Mucosa of stomach (tissue), 1 donor: ENCODE measurements at regions not wholly inside any gene's neighbourhood (a gene's known extent, or its start where the extent isn't known, plus 50 kb on each side); places are given as distances from the start of the nearest gene placed in this dataset.

Experiments used
- H3K27me3 ChIP-seq: one replicate; pipeline ENCODE4 v1.7.0; 2013; ENCODE audit warnings: mild to moderate bottlenecking, low read length; ENCODE audit not compliant: control insufficient read depth, insufficient read depth
- H3K36me3 ChIP-seq: one replicate; pipeline ENCODE4 v1.7.0; 2013; ENCODE audit warnings: low read length; ENCODE audit not compliant: control insufficient read depth, insufficient read depth
- H3K4me1 ChIP-seq: one replicate; pipeline ENCODE4 v1.7.0; 2013; ENCODE audit warnings: mild to moderate bottlenecking, low read length; ENCODE audit not compliant: control insufficient read depth, insufficient read depth
- H3K4me3 ChIP-seq: one replicate; pipeline ENCODE4 v1.7.0; 2013; ENCODE audit warnings: low read length
- H3K9ac ChIP-seq: one replicate; pipeline ENCODE4 v1.7.0; 2013; ENCODE audit warnings: mild to moderate bottlenecking, low read length, moderate library complexity
- H3K9me3 ChIP-seq: one replicate; pipeline ENCODE4 v1.7.0; 2013; ENCODE audit warnings: mild to moderate bottlenecking, low read length, moderate library complexity; ENCODE audit not compliant: control insufficient read depth
- donor health status: Pancreatic carcinoma.

DNA sequence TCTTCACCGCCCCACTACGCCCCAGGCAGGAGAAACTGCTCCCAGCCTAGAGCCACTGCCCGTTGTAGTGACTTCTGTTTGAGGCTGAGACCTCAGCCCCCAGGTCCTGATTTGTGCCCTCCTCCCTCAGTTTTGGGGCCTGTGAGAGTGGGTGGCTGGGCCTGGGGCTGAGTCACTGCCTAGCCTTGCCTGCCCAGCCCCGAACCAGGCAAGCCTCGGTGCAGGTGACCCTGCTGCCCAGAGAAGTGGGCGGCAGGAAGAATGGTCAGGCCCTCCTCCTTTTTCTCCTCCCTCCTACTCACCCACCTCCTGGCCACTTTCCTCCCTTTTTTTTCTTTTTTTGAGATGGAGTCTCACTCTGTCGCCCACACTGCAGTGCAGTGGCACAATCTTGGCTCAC lies 66.6 kb downstream of the ZFP36L2 start:
- H3K36me3 ChIP-seq = no peaks in the 10 kb centered on the region
- H3K9me3 ChIP-seq = no peaks in the 10 kb centered on the region
- H3K27me3 ChIP-seq = no peaks in the 10 kb centered on the region
- peaks cover 82% of the 10 kb centered on the region for H3K4me1 ChIP-seq
- no peak overlapping the region for H3K4me3 ChIP-seq
- peak overlapping the region; percentile 53 for H3K9ac ChIP-seq

DNA sequence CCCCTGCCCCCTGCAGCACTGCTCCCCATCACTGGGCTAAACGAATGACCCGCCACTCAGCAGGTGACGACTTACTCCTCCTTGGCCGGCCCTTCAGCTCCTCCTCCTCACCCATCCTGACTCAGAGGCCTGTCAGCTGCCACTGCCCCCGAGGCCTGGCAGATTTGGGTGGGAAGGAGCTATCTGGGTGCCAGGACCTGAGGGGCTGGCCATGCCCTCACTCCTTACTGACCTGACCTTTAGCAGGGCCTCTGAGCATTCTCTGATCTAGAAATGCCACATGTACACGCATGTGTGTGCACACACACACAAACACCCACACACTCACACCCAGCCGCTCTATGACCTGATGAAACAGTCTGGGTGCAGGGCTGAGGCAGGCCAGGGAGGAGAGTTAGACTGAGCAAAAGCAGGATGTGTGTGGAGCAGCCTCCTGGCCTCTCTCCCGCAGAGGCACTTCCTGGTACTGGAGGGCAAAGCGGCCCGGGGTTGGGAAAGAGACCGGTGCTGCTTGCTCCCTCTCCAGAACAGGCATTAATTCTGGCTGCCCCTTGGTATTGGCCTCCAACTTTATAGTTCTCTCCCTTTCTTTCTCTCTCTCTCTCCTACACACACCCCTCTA lies 68.0 kb downstream of the ZFP36L2 start:
- Histone ChIP-seq H3K9me3 (no peaks in the 10 kb centered on the region), H3K9ac (peak overlapping the region; percentile 53), H3K36me3 (no peaks in the 10 kb centered on the region), H3K4me3 (no peak overlapping the region), H3K27me3 (no peaks in the 10 kb centered on the region), H3K4me1 (peaks cover 81% of the 10 kb centered on the region)

DNA sequence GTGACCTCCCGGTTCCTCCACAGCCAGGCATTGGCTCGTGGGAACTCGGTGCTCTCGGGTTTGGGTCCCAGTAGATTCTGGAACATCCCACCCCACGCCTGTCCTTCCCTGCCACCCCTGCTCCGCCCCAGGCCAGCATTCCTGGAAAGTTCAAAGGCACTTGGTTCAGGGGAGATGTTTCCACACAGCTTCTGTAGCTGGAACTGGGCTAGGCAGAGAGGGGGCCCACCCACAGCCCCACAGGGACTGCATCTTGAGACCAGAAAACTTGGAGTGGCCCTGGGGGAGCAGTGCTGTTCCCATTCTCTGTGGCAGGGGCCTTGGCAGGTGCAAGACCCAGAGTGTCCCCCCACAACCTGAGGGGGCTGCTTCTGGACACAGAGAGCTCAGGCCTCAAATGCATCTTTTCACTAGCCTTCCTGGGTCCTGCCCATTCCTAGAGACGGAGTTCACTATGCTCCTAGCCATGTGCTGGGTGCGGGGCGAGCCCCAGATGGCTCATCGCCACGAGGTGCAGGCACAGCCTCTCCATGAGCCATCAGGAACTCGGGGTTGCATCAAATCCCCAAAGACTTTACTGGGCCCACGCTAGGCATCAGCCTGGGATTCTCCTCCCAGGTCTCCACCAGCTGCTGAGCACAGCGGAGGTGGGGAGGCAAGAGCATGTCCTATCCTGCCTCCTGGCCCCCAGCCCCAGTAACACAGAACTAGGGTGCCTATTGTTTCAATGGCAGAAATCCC lies 68.7 kb downstream of the ZFP36L2 start:
- H3K9ac ChIP-seq = peak overlapping the region; percentile 53
- H3K4me1 ChIP-seq = peaks cover 81% of the 10 kb centered on the region
- no peaks in the 10 kb centered on the region for H3K27me3 ChIP-seq

DNA sequence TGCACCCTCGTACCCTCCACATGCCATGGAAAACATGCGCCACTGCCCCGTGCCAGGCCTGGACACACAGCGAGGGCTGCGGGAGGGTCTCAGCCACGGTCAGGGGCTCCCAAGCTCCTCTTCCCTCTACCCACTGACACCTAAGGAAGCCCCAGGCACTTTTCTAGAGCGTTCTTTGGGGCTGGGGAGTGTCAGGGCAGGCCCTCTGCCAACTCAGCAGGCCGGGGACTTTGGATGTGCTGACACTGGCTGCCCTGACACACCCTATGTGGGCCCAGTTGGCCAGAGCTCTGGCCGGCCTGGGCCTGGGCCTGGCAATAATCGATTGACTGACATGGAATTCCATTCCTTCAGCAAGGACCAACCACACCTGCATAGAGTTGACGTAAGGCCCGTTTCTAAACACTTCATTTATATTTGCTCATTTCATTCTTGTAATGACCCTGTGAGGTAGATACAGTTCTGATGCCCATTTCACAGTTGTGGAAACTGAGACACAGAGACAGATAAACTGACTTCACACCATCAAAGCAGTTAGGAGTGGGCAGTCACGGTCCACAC lies 70.5 kb downstream of the ZFP36L2 start:
- Histone ChIP-seq H3K4me1 (peaks cover 71% of the 10 kb centered on the region), H3K4me3 (no peak overlapping the region), H3K9ac (no peak overlapping the region)

More for the DNA sequence above, 68.7 kb downstream of the ZFP36L2 start:
- H3K36me3 ChIP-seq = no peaks in the 10 kb centered on the region
- H3K9me3 ChIP-seq = no peaks in the 10 kb centered on the region
- no peak overlapping the region for H3K4me3 ChIP-seq

DNA sequence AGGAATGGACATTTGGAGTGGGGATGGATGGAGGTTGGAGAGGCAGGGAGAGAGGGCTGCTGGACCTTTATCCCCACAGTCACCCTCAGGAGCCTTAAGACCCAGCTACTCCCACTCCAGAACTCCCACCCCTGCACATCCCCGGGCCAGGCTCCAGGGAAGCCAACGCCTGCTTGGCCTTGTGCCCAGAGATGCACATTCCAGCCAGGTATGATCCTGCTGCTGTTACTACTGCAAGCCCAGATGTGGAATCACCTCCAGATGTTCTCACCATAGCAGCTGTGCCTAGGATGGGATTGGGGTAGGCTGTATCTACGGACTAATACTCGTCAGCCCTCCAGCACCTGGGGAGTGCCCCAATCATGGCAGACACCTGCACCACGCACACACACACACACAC lies 71.7 kb downstream of the ZFP36L2 start:
- Histone ChIP-seq H3K9me3 (no peaks in the 10 kb centered on the region), H3K4me3 (no peak overlapping the region), H3K9ac (no peak overlapping the region), H3K4me1 (peaks cover 58% of the 10 kb centered on the region), H3K36me3 (no peaks in the 10 kb centered on the region), H3K27me3 (no peaks in the 10 kb centered on the region)

More for the DNA sequence above, 70.5 kb downstream of the ZFP36L2 start:
- no peaks in the 10 kb centered on the region for H3K9me3 ChIP-seq
- no peaks in the 10 kb centered on the region for H3K36me3 ChIP-seq
- no peaks in the 10 kb centered on the region for H3K27me3 ChIP-seq

DNA sequence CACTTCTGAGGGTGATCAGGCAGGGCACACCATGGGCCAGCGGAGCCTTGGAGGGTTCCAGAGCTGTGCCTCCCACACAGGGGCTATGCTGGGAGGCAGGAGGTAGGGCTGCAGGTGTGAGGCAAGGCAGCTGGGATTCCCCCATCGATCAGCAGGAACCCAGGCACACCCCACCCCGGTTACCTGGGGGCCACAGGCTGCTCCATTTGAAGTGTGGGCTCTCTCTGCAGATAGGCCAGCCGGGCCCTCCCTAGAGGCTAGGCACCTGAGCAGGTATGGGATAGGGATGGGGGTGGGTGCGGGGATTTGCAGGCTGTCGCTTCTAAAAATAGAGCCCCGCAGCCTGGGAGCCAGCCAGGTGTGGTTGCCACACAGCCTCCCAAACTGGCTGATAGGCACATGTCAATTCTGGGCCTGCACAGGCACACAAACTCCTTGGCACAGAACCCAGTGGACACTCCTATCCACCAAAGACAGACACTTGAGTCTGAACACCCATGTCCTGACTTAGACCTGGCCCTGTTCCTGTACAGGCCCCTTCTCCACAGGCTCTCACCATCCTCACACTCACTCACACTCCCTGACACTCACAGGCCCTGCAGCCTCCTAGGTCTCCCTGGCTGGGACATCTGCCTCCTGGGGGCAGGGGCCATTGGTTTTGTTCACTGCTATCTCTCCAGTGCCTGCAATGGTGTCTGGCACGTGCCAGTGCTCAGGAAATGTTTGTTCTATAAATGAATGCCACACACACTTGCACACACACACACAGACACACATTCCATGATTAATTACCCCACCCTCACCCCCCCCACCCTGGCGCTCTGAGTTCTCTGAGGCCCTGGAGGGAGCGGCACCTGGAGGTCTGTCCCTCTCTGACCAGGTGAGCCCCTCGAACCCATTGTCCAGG lies 73.4 kb downstream of the ZFP36L2 start:
- Histone ChIP-seq H3K4me1 (peaks cover 42% of the 10 kb centered on the region), H3K4me3 (no peak overlapping the region), H3K9me3 (no peaks in the 10 kb centered on the region), H3K36me3 (no peaks in the 10 kb centered on the region), H3K9ac (no peak overlapping the region), H3K27me3 (no peaks in the 10 kb centered on the region)

DNA sequence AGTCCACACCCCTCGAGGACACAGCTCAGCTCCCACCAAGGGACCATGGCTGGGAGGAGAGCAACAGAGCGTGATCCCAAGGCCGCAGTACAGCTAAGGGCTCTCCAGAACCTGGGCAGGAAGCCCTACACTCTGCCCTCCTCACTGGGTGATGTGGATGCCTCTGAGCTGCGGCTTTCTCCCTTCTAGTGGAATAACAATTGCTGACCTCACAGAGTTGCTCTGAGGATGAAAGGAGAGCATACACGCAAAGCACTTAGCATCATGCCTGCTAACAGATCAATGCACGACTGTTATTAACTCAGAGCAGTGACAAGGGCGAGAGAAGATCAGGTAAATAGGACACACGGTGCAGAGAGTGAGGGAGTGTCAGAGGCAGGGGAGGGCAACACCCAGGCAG lies 74.2 kb downstream of the ZFP36L2 start:
- Histone ChIP-seq H3K36me3 (no peaks in the 10 kb centered on the region), H3K9me3 (no peaks in the 10 kb centered on the region), H3K4me1 (peaks cover 34% of the 10 kb centered on the region), H3K9ac (no peak overlapping the region), H3K27me3 (no peaks in the 10 kb centered on the region), H3K4me3 (no peak overlapping the region)

DNA sequence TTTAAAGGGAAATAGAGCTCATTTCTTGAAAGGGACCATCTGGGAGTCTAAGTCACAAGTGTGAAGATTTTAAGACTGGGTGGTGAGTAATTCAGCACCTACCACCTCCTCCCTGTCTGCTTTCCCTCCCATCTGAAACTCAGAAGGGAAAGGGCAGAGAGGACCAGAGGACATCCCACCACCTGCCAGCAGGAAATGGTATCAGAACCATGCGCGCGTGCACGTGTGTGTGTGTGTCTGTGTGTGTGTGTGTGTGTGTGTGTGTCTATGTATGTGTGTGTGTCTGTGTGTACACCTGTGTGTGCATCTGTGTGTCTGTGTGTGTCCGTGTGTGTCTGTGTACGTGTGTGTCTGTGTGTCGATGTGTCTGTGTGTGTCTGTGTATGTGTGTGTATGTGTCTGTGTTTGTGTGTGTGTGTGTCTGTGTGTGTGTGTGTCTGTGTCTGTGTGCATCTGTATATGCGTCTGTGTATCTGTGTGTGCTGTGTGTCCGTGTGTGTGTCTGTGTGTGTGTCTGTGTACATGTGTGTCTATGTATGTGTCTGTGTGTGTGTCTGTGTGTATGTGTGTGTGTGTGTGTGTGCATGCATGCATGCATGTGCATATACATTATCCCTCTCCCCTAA lies 76.8 kb downstream of the ZFP36L2 start:
- no peak overlapping the region for H3K9ac ChIP-seq
- H3K27me3 ChIP-seq = no peaks in the 10 kb centered on the region
- peaks cover 25% of the 10 kb centered on the region for H3K4me1 ChIP-seq
- no peaks in the 10 kb centered on the region for H3K9me3 ChIP-seq
- H3K36me3 ChIP-seq = no peaks in the 10 kb centered on the region
- H3K4me3 ChIP-seq = no peak overlapping the region

DNA sequence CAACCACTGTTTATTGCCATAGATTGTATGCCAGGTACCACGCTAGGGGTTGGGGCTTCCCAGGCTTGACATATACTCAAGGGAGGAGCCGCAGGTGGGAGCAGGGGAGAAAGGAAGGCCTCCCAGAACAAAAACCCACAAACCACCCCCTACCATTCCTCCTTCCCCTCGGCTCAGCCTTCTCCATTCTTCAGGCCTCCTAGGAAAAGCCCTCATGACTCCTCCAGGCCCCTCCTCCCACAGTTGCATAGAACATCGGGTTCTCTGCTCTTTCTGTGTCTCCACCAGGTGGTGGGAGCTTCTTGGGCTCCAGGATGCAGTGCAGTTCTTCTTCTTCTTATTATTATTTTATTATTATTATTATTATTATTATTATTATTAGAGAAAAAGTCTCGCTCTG lies 80.3 kb downstream of the ZFP36L2 start:
- Histone ChIP-seq H3K36me3 (no peaks in the 10 kb centered on the region), H3K27me3 (no peaks in the 10 kb centered on the region), H3K9ac (no peak overlapping the region), H3K4me3 (no peak overlapping the region), H3K4me1 (peaks cover 5% of the 10 kb centered on the region), H3K9me3 (no peaks in the 10 kb centered on the region)

DNA sequence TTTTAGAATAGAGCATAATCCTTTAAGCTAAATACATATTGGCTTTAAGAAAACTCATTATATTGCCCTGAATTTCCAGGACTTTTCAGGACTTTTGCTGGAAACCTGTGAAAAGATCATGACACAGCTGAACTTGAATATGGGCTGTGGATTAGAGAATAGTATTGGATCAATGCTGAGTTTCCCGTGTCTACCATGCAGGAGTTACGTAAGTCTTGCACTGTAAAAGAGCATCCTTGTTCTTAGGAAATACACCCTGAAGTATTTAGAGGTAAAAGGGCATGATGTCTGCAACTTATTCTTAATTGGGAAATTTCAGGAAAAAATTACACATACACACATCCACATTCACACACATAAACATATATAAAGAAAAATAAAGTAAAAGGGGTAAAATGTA lies 82.1 kb downstream of the ZFP36L2 start:
- Histone ChIP-seq H3K4me1 (peaks cover 5% of the 10 kb centered on the region), H3K9ac (no peak overlapping the region), H3K9me3 (no peaks in the 10 kb centered on the region), H3K36me3 (no peaks in the 10 kb centered on the region), H3K27me3 (no peaks in the 10 kb centered on the region), H3K4me3 (no peak overlapping the region)

DNA sequence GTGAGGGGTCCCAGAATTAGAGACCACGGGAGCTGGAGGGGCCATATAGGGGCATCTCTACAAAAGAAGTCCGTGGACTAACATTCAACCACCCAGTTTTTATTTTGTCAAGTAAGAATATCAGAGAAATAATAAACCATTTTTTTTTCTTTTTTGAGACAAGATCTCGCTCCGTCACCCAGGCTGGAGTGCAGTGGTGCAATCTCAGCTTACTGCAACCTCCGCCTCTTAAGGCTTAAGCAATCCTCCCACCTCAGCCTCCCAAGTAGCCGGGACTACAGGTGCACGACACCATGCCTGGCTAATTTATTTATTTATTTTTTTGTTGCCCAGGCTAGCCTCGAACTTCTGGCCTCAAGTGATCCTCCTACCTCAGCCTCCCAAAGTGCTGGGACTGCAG lies 82.7 kb downstream of the ZFP36L2 start:
- Histone ChIP-seq H3K9me3 (no peaks in the 10 kb centered on the region), H3K4me3 (no peak overlapping the region), H3K36me3 (no peaks in the 10 kb centered on the region), H3K9ac (no peak overlapping the region), H3K27me3 (no peaks in the 10 kb centered on the region), H3K4me1 (peaks cover 5% of the 10 kb centered on the region)
